NB4 (cell line): ENCODE measurements at regions not wholly inside any gene's neighbourhood (a gene's known extent, or its start where the extent isn't known, plus 50 kb on each side); places are given as distances from the start of the nearest gene placed in this dataset.
"Not testable (repeated sequence)": the region's sequence is repeated elsewhere in the genome, so short reads cannot be mapped to it uniquely, and the experiment has no call there.

Experiments used
- CTCF ChIP-seq: IDR thresholded peaks from one replicate; pipeline ENCODE4 v1.5.1; 2012; ENCODE audit warnings: low read depth, low read length
- MAX ChIP-seq: IDR thresholded peaks from 2 replicates; pipeline ENCODE4 v1.6.1; 2011; ENCODE audit warnings: low read depth, low read length
- MYC ChIP-seq: IDR thresholded peaks from 2 replicates; pipeline ENCODE4 v1.6.1; 2011; ENCODE audit warnings: low read depth, low read length
- POLR2A ChIP-seq: IDR thresholded peaks from 2 replicates; pipeline ENCODE4 v1.6.1; 2011; ENCODE audit warnings: mild to moderate bottlenecking; ENCODE audit not compliant: insufficient read length; ENCODE audit errors: extremely low read depth

GRCh38 chr7:106747301-106747700, 86.3 kb upstream of the CCDC71L start:
- TF ChIP-seq CTCF, POLR2A, MAX, MYC: not testable (repeated sequence)
